ENCODE measurements at regions not wholly inside any gene's neighbourhood (a gene's known extent, or its start where the extent isn't known, plus 50 kb on each side); places are given as distances from the start of the nearest gene placed in this dataset.
"Not testable (repeated sequence)": the region's sequence is repeated elsewhere in the genome, so short reads cannot be mapped to it uniquely, and the experiment has no call there.

GRCh38 chrX:103428525-103428924 lies 52.2 kb downstream of the BEX3 start:
- TF ChIP-seq CTCF (IDR thresholded peaks at IDR 0.05; ENCODE audit: unreplicated experiment) = no peak
- Mint-ChIP-seq H3K4me1 (no peaks in the 10 kb centered on the region), H3K9me3 (peaks cover 20% of the 10 kb centered on the region), H3K27ac (no peak overlapping the region), H3K4me3 (no peak overlapping the region), H3K27me3 (ENCODE audit: low read depth) (no peaks in the 10 kb centered on the region), H3K36me3 (no peaks in the 10 kb centered on the region)
- DNase-seq (ENCODE audit: low spot score in 2 of 2, unreplicated experiment in 2 of 2) = no peak

DNA sequence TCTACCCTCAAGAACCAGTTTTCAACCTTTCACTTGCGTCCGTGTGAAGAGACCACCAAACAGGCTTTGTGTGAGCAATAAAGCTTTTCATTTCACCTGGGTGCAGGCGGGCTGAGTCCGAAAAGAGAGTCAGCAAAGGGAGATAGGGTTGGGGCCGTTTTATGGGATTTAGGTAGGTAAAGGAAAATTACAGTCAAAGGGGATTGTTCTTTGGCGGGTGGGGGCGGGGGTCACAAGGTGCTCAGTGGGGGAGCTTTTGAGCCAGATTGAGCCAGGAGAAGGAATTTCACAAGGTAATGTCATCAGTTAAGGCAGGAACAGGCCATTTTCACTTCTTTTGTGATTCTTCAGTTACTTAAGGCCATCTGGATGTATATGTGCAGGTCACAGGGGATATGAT lies 52.7 kb downstream of the BEX3 start:
- peaks cover 24% of the 10 kb centered on the region for H3K9me3 Mint-ChIP-seq
- H3K27me3 Mint-ChIP-seq (ENCODE audit: low read depth); H3K36me3 Mint-ChIP-seq; DNase-seq (ENCODE audit: low spot score in 2 of 2, unreplicated experiment in 2 of 2); H3K4me3 Mint-ChIP-seq; H3K27ac Mint-ChIP-seq; H3K4me1 Mint-ChIP-seq: not testable (repeated sequence)

DNA sequence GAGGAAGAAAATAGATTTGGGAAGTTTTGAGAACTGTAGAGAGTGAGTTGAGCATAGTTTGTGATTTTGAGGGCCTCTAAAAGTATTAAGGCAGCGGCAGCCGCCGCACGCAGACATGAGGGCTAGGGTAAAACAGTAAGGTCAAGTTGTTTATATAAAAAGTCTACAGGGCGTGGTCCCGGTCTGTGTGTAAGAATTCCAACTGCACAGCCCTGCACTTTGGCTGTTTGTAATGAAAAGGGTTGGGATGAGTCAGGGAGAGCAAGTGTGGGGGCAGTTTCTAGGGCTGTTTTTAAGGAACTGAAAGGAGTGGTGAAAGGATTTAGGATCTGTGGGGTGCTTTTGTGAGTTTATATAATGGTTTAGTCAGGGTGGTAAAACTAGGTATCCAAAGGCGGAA lies 55.0 kb downstream of the BEX3 start:
- no peak overlapping the region for H3K4me3 Mint-ChIP-seq
- no peak for TF ChIP-seq CTCF (IDR thresholded peaks at IDR 0.05; ENCODE audit: unreplicated experiment)
- H3K27ac Mint-ChIP-seq = no peak overlapping the region
- DNase-seq (ENCODE audit: low spot score in 2 of 2, unreplicated experiment in 2 of 2) = no peak
- peaks cover 28% of the 10 kb centered on the region for H3K9me3 Mint-ChIP-seq
- H3K36me3 Mint-ChIP-seq = no peaks in the 10 kb centered on the region
- H3K4me1 Mint-ChIP-seq = no peaks in the 10 kb centered on the region
- no peaks in the 10 kb centered on the region for H3K27me3 Mint-ChIP-seq (ENCODE audit: low read depth)

- H3K36me3 Mint-ChIP-seq; H3K4me3 Mint-ChIP-seq; H3K4me1 Mint-ChIP-seq; H3K27ac Mint-ChIP-seq; DNase-seq (ENCODE audit: low spot score in 2 of 2, unreplicated experiment in 2 of 2); H3K27me3 Mint-ChIP-seq (ENCODE audit: low read depth): not testable (repeated sequence)
- peaks cover 20% of the 10 kb centered on the region for H3K9me3 Mint-ChIP-seq
Measured at GRCh38 chrX:103432841-103433240, 56.5 kb downstream of the BEX3 start.

GRCh38 chrX:103437147-103437873 lies 61.0 kb downstream of the BEX3 start:
- no peaks in the 10 kb centered on the region for H3K36me3 Mint-ChIP-seq
- peaks cover 8% of the 10 kb centered on the region for H3K4me1 Mint-ChIP-seq
- no peak overlapping the region for H3K27ac Mint-ChIP-seq
- no peak for DNase-seq (ENCODE audit: low spot score in 2 of 2, unreplicated experiment in 2 of 2)
- no peak overlapping the region for H3K4me3 Mint-ChIP-seq
- H3K27me3 Mint-ChIP-seq (ENCODE audit: low read depth) = no peaks in the 10 kb centered on the region
- TF ChIP-seq CTCF (IDR thresholded peaks at IDR 0.05; ENCODE audit: unreplicated experiment) = no peak
- peaks cover 28% of the 10 kb centered on the region for H3K9me3 Mint-ChIP-seq

GRCh38 chrX:103439161-103439560 lies 62.8 kb downstream of the BEX3 start:
- no peak overlapping the region for H3K4me3 Mint-ChIP-seq

More at GRCh38 chrX:103439161-103439560, 62.8 kb downstream of the BEX3 start:
- no peak for DNase-seq (ENCODE audit: low spot score in 2 of 2, unreplicated experiment in 2 of 2)
- TF ChIP-seq CTCF (IDR thresholded peaks at IDR 0.05; ENCODE audit: unreplicated experiment) = no peak
- H3K27me3 Mint-ChIP-seq (ENCODE audit: low read depth) = no peaks in the 10 kb centered on the region
- H3K27ac Mint-ChIP-seq = no peak overlapping the region
- no peaks in the 10 kb centered on the region for H3K36me3 Mint-ChIP-seq
- H3K4me1 Mint-ChIP-seq = peaks cover 8% of the 10 kb centered on the region
- peaks cover 19% of the 10 kb centered on the region for H3K9me3 Mint-ChIP-seq
